ENCODE measurements at regions not wholly inside any gene's neighbourhood (a gene's known extent, or its start where the extent isn't known, plus 50 kb on each side); places are given as distances from the start of the nearest gene placed in this dataset.

GRCh38 chr12:127771546-127771945, 495.4 kb upstream of the TMEM132C start:
- POLR2A ChIA-PET = no interaction called here
- no peaks in the 10 kb centered on the region for H3K27me3 ChIP-seq (ENCODE audit: control insufficient read depth, insufficient read depth, low read length)
- DNase-seq (ENCODE audit: low read depth) = no peak
- CTCF ChIA-PET = no interaction called here
- no peaks in the 10 kb centered on the region for H3K36me3 ChIP-seq (ENCODE audit: control insufficient read depth, insufficient read depth, low read length)
- no peak overlapping the region for H3K4me3 ChIP-seq (ENCODE audit: low read depth, low read length)
- TF ChIP-seq CTCF (IDR thresholded peaks at IDR 0.05; ENCODE audit: insufficient read depth, low read depth, low read length) = no peak

GRCh38 chr12:127773520-127773919, 493.4 kb upstream of the TMEM132C start:
- no peak for TF ChIP-seq CTCF (IDR thresholded peaks at IDR 0.05; ENCODE audit: insufficient read depth, low read depth, low read length)
- H3K4me3 ChIP-seq (ENCODE audit: low read depth, low read length) = no peak overlapping the region
- no peaks in the 10 kb centered on the region for H3K27me3 ChIP-seq (ENCODE audit: control insufficient read depth, insufficient read depth, low read length)
- CTCF ChIA-PET = no interaction called here
- POLR2A ChIA-PET = no interaction called here
- no peaks in the 10 kb centered on the region for H3K36me3 ChIP-seq (ENCODE audit: control insufficient read depth, insufficient read depth, low read length)
- no peak for DNase-seq (ENCODE audit: low read depth)

- DNase-seq (ENCODE audit: low read depth) = no peak
- H3K36me3 ChIP-seq (ENCODE audit: control insufficient read depth, insufficient read depth, low read length) = no peaks in the 10 kb centered on the region
- no peak for TF ChIP-seq CTCF (IDR thresholded peaks at IDR 0.05; ENCODE audit: insufficient read depth, low read depth, low read length)
- POLR2A ChIA-PET = no interaction called here
- H3K4me3 ChIP-seq (ENCODE audit: low read depth, low read length) = no peak overlapping the region
- CTCF ChIA-PET = no interaction called here
- H3K27me3 ChIP-seq (ENCODE audit: control insufficient read depth, insufficient read depth, low read length) = no peaks in the 10 kb centered on the region
Observed at GRCh38 chr12:127774828-127775227, 492.1 kb upstream of the TMEM132C start.

GRCh38 chr12:127779301-127780045, 487.5 kb upstream of the TMEM132C start:
- no peak for DNase-seq (ENCODE audit: low read depth)
- Histone ChIP-seq H3K36me3 (ENCODE audit: control insufficient read depth, insufficient read depth, low read length) (no peaks in the 10 kb centered on the region), H3K4me3 (ENCODE audit: low read depth, low read length) (no peak overlapping the region), H3K27me3 (ENCODE audit: control insufficient read depth, insufficient read depth, low read length) (no peaks in the 10 kb centered on the region)
- POLR2A ChIA-PET = no interaction called here
- TF ChIP-seq CTCF (IDR thresholded peaks at IDR 0.05; ENCODE audit: insufficient read depth, low read depth, low read length) = no peak
- CTCF ChIA-PET = no interaction called here

GRCh38 chr12:127780881-127781280, 486.1 kb upstream of the TMEM132C start:
- CTCF ChIA-PET = no interaction called here
- no peak for TF ChIP-seq CTCF (IDR thresholded peaks at IDR 0.05; ENCODE audit: insufficient read depth, low read depth, low read length)

More at GRCh38 chr12:127780881-127781280, 486.1 kb upstream of the TMEM132C start:
- POLR2A ChIA-PET = no interaction called here
- H3K36me3 ChIP-seq (ENCODE audit: control insufficient read depth, insufficient read depth, low read length) = no peaks in the 10 kb centered on the region; the same call in 1 of the 2 replicates
- DNase-seq (ENCODE audit: low read depth) = no peak
- H3K4me3 ChIP-seq (ENCODE audit: low read depth, low read length) = no peak overlapping the region
- no peaks in the 10 kb centered on the region for H3K27me3 ChIP-seq (ENCODE audit: control insufficient read depth, insufficient read depth, low read length)
